H1 (cell line): ENCODE measurements at regions not wholly inside any gene's neighbourhood (a gene's known extent, or its start where the extent isn't known, plus 50 kb on each side); places are given as distances from the start of the nearest gene placed in this dataset.

ENCODE experiments used
- CTCF ChIA-PET: fragments of 300-600 bp; sonication (Branson Sonifier 250); formaldehyde crosslinking; loops from one replicate; lab custom pipeline; 2021; ENCODE audit not compliant: partially characterized antibody; lab: Charles Lee
- POLR2A ChIA-PET: fragments of 300-600 bp; sonication (Branson Sonifier 250); formaldehyde crosslinking; loops from one replicate; lab custom pipeline; 2021; ENCODE audit warnings: inconsistent platforms; ENCODE audit not compliant: partially characterized antibody; lab: Charles Lee
- DNase-seq, 2 experiments: peaks; one replicate each; pipeline versions ENCODE4 v3.0.0 to v3.0.0-alpha.2; 2010 to 2022; ENCODE audit warnings: low spot score in 2 of 2, low read depth in 1 of 2, mixed read lengths in 1 of 2
- FAIRE-seq: peaks from 2 replicates; lab custom pipeline; 2011; peaks lifted over from hg19 to GRCh38; lab: Jason Lieb, UNC
- H2AFZ ChIP-seq: 2 replicates; pipeline ENCODE4 v1.8.1; 2012; ENCODE audit warnings: low read length, inconsistent platforms
- H2AK5ac ChIP-seq: 2 replicates; pipeline ENCODE4 v1.6.1; 2013; ENCODE audit warnings: low read depth, low read length
- H2BK120ac ChIP-seq: replicated peaks from 2 replicates; pipeline ENCODE3; 2013; ENCODE audit warnings: low read depth, low read length, inconsistent platforms
- H2BK12ac ChIP-seq: 2 replicates; pipeline ENCODE4 v1.6.1; 2013; ENCODE audit warnings: low read depth, low read length
- H2BK15ac ChIP-seq: 2 replicates; pipeline ENCODE4 v1.6.1; 2013; ENCODE audit warnings: low read length
- H2BK20ac ChIP-seq: 2 replicates; pipeline ENCODE4 v1.6.1; 2013; ENCODE audit warnings: low read length
- H2BK5ac ChIP-seq: 2 replicates; pipeline ENCODE4 v1.6.1; 2013; ENCODE audit warnings: low read depth, low read length
- H3K14ac ChIP-seq: 2 replicates; pipeline ENCODE4 v1.6.1; 2013; ENCODE audit warnings: inconsistent platforms; ENCODE audit not compliant: insufficient read length
- H3K18ac ChIP-seq: 2 replicates; pipeline ENCODE4 v1.6.1; 2013; ENCODE audit warnings: low read length; ENCODE audit errors: extremely low read depth
- H3K23ac ChIP-seq: 2 replicates; pipeline ENCODE4 v1.6.1; 2013; ENCODE audit warnings: inconsistent platforms; ENCODE audit not compliant: insufficient read length
- H3K23me2 ChIP-seq: 2 replicates; pipeline ENCODE4 v1.6.1; 2013; ENCODE audit warnings: low read depth, low read length
- H3K27ac ChIP-seq: 2 replicates; pipeline ENCODE4 v1.6.1; 2011; ENCODE audit warnings: low read depth, low read length, inconsistent platforms
- H3K27me3 ChIP-seq, 4 experiments: replicated peaks in 1 of 4; 1 replicate in 1 of 4; 2 replicates in 3 of 4; pipeline versions ENCODE4 v1.6.1 to v1.8.1; 2011 to 2013; ENCODE audit warnings: low read length in 3 of 4, mild to moderate bottlenecking in 3 of 4, inconsistent platforms in 2 of 4, mixed read lengths in 2 of 4, moderate library complexity in 1 of 4; ENCODE audit not compliant: control insufficient read depth in 3 of 4, insufficient read depth in 3 of 4; ENCODE audit errors: extremely low read depth in 1 of 4
- H3K36me3 ChIP-seq, 4 experiments: 2 replicates each; pipeline versions ENCODE4 v1.6.1 to v1.8.1; 2011 to 2013; ENCODE audit warnings: mild to moderate bottlenecking in 4 of 4, low read length in 3 of 4, moderate library complexity in 2 of 4, control low read depth in 1 of 4, inconsistent platforms in 1 of 4; ENCODE audit not compliant: insufficient read depth in 4 of 4, control insufficient read depth in 2 of 4
- H3K4ac ChIP-seq: replicated peaks from 2 replicates; pipeline ENCODE3; 2013; ENCODE audit warnings: low read length, low read depth, mixed read lengths, inconsistent platforms; ENCODE audit not compliant: insufficient read length
- H3K4me1 ChIP-seq, 4 experiments: replicated peaks in 1 of 4; 1 replicate in 1 of 4; 2 replicates in 3 of 4; pipeline versions ENCODE4 v1.6.1 to v1.8.1; 2011 to 2013; ENCODE audit warnings: low read length in 3 of 4, inconsistent platforms in 2 of 4, mixed read lengths in 1 of 4; ENCODE audit not compliant: insufficient read depth in 4 of 4, control insufficient read depth in 3 of 4
- H3K4me2 ChIP-seq, 2 experiments: 2 replicates each; pipeline versions ENCODE4 v1.6.1 to v1.8.1; 2011 to 2013; ENCODE audit warnings: low read depth in 2 of 2, low read length in 2 of 2, control low read depth in 1 of 2, inconsistent platforms in 1 of 2, mild to moderate bottlenecking in 1 of 2; ENCODE audit not compliant: insufficient read depth in 1 of 2
- H3K4me3 ChIP-seq, 4 experiments: fragments of 200-600, 300-600 bp in 1 of 4; sonication (generic), shearing (Covaris generic), sonication (Bioruptor Twin) in 1 of 4; 2 replicates each; pipeline versions ENCODE4 v1.5.1 to v1.8.1; 2011 to 2016; ENCODE audit warnings: low read length in 4 of 4, low read depth in 3 of 4, control low read depth in 2 of 4, inconsistent platforms in 2 of 4, mild to moderate bottlenecking in 2 of 4, mixed read lengths in 1 of 4, moderate library complexity in 1 of 4; ENCODE audit not compliant: insufficient read depth in 2 of 4; ENCODE audit errors: extremely low read depth in 1 of 4
- H3K56ac ChIP-seq: replicated peaks from 2 replicates; pipeline ENCODE3; 2013; ENCODE audit warnings: low read depth, mild to moderate bottlenecking, mixed read lengths, low read length, inconsistent platforms; ENCODE audit not compliant: insufficient read length
- H3K79me1 ChIP-seq: 2 replicates; pipeline ENCODE4 v1.6.1; 2013; ENCODE audit warnings: low read depth, low read length, control low read depth
- H3K79me2 ChIP-seq, 2 experiments: 2 replicates each; pipeline versions ENCODE4 v1.6.1 to v1.8.1; 2012 to 2013; ENCODE audit warnings: low read length in 2 of 2, mild to moderate bottlenecking in 2 of 2, inconsistent platforms in 1 of 2; ENCODE audit not compliant: insufficient read depth in 2 of 2, control insufficient read depth in 1 of 2
- H3K9ac ChIP-seq, 4 experiments: replicated peaks in 1 of 4; 1 replicate in 1 of 4; 2 replicates in 3 of 4; pipeline versions ENCODE4 v1.6.1 to v1.8.1; 2011 to 2013; ENCODE audit warnings: low read depth in 3 of 4, low read length in 3 of 4, control low read depth in 2 of 4, mild to moderate bottlenecking in 2 of 4, moderate library complexity in 2 of 4, inconsistent platforms in 1 of 4; ENCODE audit errors: extremely low read depth in 1 of 4
- H3K9me3 ChIP-seq, 2 experiments: 2 replicates each; pipeline versions ENCODE4 v1.6.1 to v1.8.1; 2012 to 2013; ENCODE audit warnings: mild to moderate bottlenecking in 2 of 2, moderate library complexity in 2 of 2, control low read depth in 1 of 2, inconsistent platforms in 1 of 2, low read depth in 1 of 2, low read length in 1 of 2, mixed read lengths in 1 of 2; ENCODE audit not compliant: insufficient read depth in 2 of 2
- H4K20me1 ChIP-seq, 2 experiments: replicated peaks in 1 of 2; 2 replicates each; pipeline versions ENCODE3 to v1.8.1; 2011 to 2013; ENCODE audit warnings: inconsistent platforms in 2 of 2, low read length in 2 of 2, mild to moderate bottlenecking in 1 of 2; ENCODE audit not compliant: insufficient read depth in 2 of 2, control insufficient read depth in 1 of 2
- H4K5ac ChIP-seq: 2 replicates; pipeline ENCODE4 v1.6.1; 2013; ENCODE audit warnings: low read length, low read depth, mixed read lengths, inconsistent platforms; ENCODE audit not compliant: insufficient read length
- H4K8ac ChIP-seq: 2 replicates; pipeline ENCODE4 v1.8.0; 2013; ENCODE audit warnings: mild to moderate bottlenecking, moderate library complexity, low read length, inconsistent platforms; ENCODE audit not compliant: insufficient read depth; ENCODE audit errors: extremely low read depth
- H4K91ac ChIP-seq: replicated peaks from 2 replicates; pipeline ENCODE3; 2013; ENCODE audit warnings: low read length, mixed read lengths, inconsistent platforms; ENCODE audit not compliant: insufficient read length
- BRCA1 ChIP-seq: IDR thresholded peaks from 2 replicates; pipeline ENCODE4 v1.6.1; 2012; ENCODE audit warnings: low read depth, low read length, improper control_type of control experiment
- CTBP2 ChIP-seq: IDR thresholded peaks from 2 replicates; pipeline ENCODE4 v1.7.0; 2011; ENCODE audit warnings: borderline replicate concordance, mild to moderate bottlenecking, moderate library complexity, mixed read lengths, low read length; ENCODE audit not compliant: insufficient read depth, insufficient read length
- CTCF ChIP-seq, 3 experiments: IDR thresholded peaks; 1 replicate in 2 of 3; 2 replicates in 1 of 3; pipeline versions ENCODE4 v1.5.1 to v1.6.1; 2011; ENCODE audit warnings: low read length in 3 of 3, mild to moderate bottlenecking in 3 of 3, inconsistent platforms in 2 of 3, low read depth in 1 of 3, moderate library complexity in 1 of 3; ENCODE audit not compliant: insufficient read depth in 1 of 3; ENCODE audit errors: control extremely low read depth in 1 of 3
- EGR1 ChIP-seq: IDR thresholded peaks from 2 replicates; pipeline ENCODE4 v1.6.1; 2011; ENCODE audit warnings: low read depth, low read length, borderline replicate concordance
- FOSL1 ChIP-seq: IDR thresholded peaks from 2 replicates; pipeline ENCODE4 v1.6.1; 2011; ENCODE audit warnings: mild to moderate bottlenecking, low read depth, low read length, moderate library complexity; ENCODE audit not compliant: insufficient read depth
- JUN ChIP-seq: IDR thresholded peaks from 2 replicates; pipeline ENCODE4 v1.6.1; 2011; ENCODE audit warnings: low read depth, mild to moderate bottlenecking, improper control_type of control experiment, low read length
- KDM4A ChIP-seq: IDR thresholded peaks from one replicate; pipeline ENCODE4 v1.7.1; 2012; ENCODE audit warnings: low read depth, mild to moderate bottlenecking, moderate library complexity, low read length, inconsistent platforms; ENCODE audit not compliant: severe bottlenecking
- POLR2A ChIP-seq, 2 experiments: IDR thresholded peaks; 1 replicate in 1 of 2; 2 replicates in 1 of 2; pipeline ENCODE4 v1.6.1; 2011; ENCODE audit warnings: low read depth in 2 of 2, low read length in 2 of 2, mild to moderate bottlenecking in 2 of 2; ENCODE audit errors: control extremely low read depth in 1 of 2
- POLR2AphosphoS5 ChIP-seq: IDR thresholded peaks from 2 replicates; pipeline ENCODE4 v1.6.1; 2011; ENCODE audit warnings: low read depth, low read length
- RFX5 ChIP-seq: IDR thresholded peaks from 2 replicates; pipeline ENCODE4 v1.6.1; 2011; ENCODE audit warnings: low read depth, low read length, improper control_type of control experiment, borderline replicate concordance
- SIRT6 ChIP-seq: IDR thresholded peaks from one replicate; pipeline ENCODE4 v1.7.1; 2012; ENCODE audit warnings: low read length, inconsistent platforms
- YY1 ChIP-seq: IDR thresholded peaks from 2 replicates; pipeline ENCODE4 v1.6.1; 2011; ENCODE audit warnings: low read depth, mild to moderate bottlenecking, low read length
- ZNF274 ChIP-seq: IDR thresholded peaks from 2 replicates; pipeline ENCODE4 v1.7.0; 2012; ENCODE audit warnings: low read length, borderline replicate concordance; ENCODE audit errors: extremely low read depth
- WGBS, 2 experiments: shearing (Covaris generic) in 1 of 2; methylation state at CpG; one replicate each; pipeline versions ENCODE4 v1.1.6 to v1.1.7; 2013 to 2015; ENCODE audit warnings: low lambda C conversion rate in 2 of 2, mixed read lengths in 2 of 2, inconsistent platforms in 1 of 2, low coverage in 1 of 2, missing lambda C conversion rate in 1 of 2; ENCODE audit not compliant: insufficient replicate concordance in 2 of 2, insufficient coverage in 1 of 2, insufficient read length in 1 of 2; ENCODE audit errors: extremely low coverage in 1 of 2, missing lambda C conversion rate in 1 of 2; 5-methylcytosine and 5-hydroxymethylcytosine counted together

GRCh38 chr18:77571743-77572142, 322.1 kb downstream of the GALR1 start:
- no peak overlapping the region for H2BK12ac ChIP-seq
- H2BK5ac ChIP-seq = no peak overlapping the region
- POLR2A ChIA-PET = interaction anchor here (0.7 kb wide), 1 partner anchor 12 kb away, joined by 3 read pairs; no protein-coding TSS in a partner anchor
- H4K91ac ChIP-seq = no peak overlapping the region
- no peak overlapping the region for H4K8ac ChIP-seq
- no peak overlapping the region for H2AFZ ChIP-seq
- H2BK15ac ChIP-seq = no peak overlapping the region
- no peak overlapping the region for H3K27ac ChIP-seq
- no peaks in the 10 kb centered on the region for H3K79me2 ChIP-seq
- DNase-seq (no peak), FAIRE-seq (no peak)
- WGBS, 2 experiments = 88% methylated on average over 8 of the region's 8 CpGs; no CpG with 5 or more reads in 1 of the 2 experiments
- H3K4me2 ChIP-seq = no peak overlapping the region
- H3K79me1 ChIP-seq = no peaks in the 10 kb centered on the region
- H2BK20ac ChIP-seq = no peak overlapping the region
- no peak overlapping the region for H3K56ac ChIP-seq
- no peak overlapping the region for H3K4me3 ChIP-seq
- no peak overlapping the region for H4K5ac ChIP-seq
- H3K23me2 ChIP-seq = no peaks in the 10 kb centered on the region
- no peak overlapping the region for H3K23ac ChIP-seq
- H3K27me3 ChIP-seq = no peaks in the 10 kb centered on the region
- H3K9ac ChIP-seq = no peak overlapping the region
- no peak overlapping the region for H2AK5ac ChIP-seq
- H3K4ac ChIP-seq = no peak overlapping the region
- no peaks in the 10 kb centered on the region for H3K36me3 ChIP-seq
- peaks cover 9 to 11% of the 10 kb centered on the region in 2 experiments; a peak in 3 of 4 replicates for H3K9me3 ChIP-seq
- H3K14ac ChIP-seq = no peak overlapping the region
- no peaks in the 10 kb centered on the region for H4K20me1 ChIP-seq
- peaks cover 0 to under 1% (median under 1%) of the 10 kb centered on the region in 4 experiments; a peak in 1 of 7 replicates for H3K4me1 ChIP-seq
- H3K18ac ChIP-seq = no peak overlapping the region
- CTCF ChIA-PET = interaction anchor here (1.7 kb wide), 1 partner anchor 10 kb away, joined by 4 read pairs; no protein-coding TSS in a partner anchor
- H2BK120ac ChIP-seq = no peak overlapping the region
- TF ChIP-seq YY1 = no peak
- TF ChIP-seq RFX5 = no peak
- TF ChIP-seq EGR1 = no peak
- TF ChIP-seq ZNF274 = no peak
- TF ChIP-seq POLR2A (IDR thresholded peaks at IDR 0.05; ENCODE audit: control extremely low read depth in 1 of 2, low read depth in 2 of 2, low read length in 2 of 2) = no peak
- TF ChIP-seq SIRT6 = no peak
- TF ChIP-seq KDM4A = no peak
- no peak for TF ChIP-seq JUN
- TF ChIP-seq CTBP2 = no peak
- TF ChIP-seq CTCF (IDR thresholded peaks at IDR 0.05; ENCODE audit: control extremely low read depth in 1 of 3, insufficient read depth in 1 of 3, low read depth in 1 of 3, low read length in 3 of 3) = no peak
- no peak for TF ChIP-seq BRCA1
- TF ChIP-seq FOSL1 = no peak
- no peak for TF ChIP-seq POLR2AphosphoS5
